Gastrocnemius medialis (tissue), 4 donors: ENCODE measurements at regions not wholly inside any gene's neighbourhood (a gene's known extent, or its start where the extent isn't known, plus 50 kb on each side); places are given as distances from the start of the nearest gene placed in this dataset.

Experiments
- POLR2A ChIP-seq, 2 donors: fragments of 450-650 bp; IDR thresholded peaks; one replicate each; pipeline ENCODE4 v1.6.1; 2017; ENCODE audit warnings: antibody characterized with exemption in 2 of 2, mild to moderate bottlenecking in 2 of 2, moderate library complexity in 2 of 2
- TF ChIP-seq, protein P1 (sequence below), 5 experiments: fragments of 450-650 bp in 3 of 5; fragments of 200-600 bp in 2 of 5; sonication (generic) in 2 of 5; IDR thresholded peaks in 4 of 5; conservative IDR thresholded peaks in 1 of 5; 1 replicate in 4 of 5; 2 replicates in 1 of 5; pipeline ENCODE4 v1.5.1; 2016 to 2019; ENCODE audit warnings: antibody characterized with exemption in 5 of 5, mild to moderate bottlenecking in 3 of 5, moderate library complexity in 3 of 5

DNA sequence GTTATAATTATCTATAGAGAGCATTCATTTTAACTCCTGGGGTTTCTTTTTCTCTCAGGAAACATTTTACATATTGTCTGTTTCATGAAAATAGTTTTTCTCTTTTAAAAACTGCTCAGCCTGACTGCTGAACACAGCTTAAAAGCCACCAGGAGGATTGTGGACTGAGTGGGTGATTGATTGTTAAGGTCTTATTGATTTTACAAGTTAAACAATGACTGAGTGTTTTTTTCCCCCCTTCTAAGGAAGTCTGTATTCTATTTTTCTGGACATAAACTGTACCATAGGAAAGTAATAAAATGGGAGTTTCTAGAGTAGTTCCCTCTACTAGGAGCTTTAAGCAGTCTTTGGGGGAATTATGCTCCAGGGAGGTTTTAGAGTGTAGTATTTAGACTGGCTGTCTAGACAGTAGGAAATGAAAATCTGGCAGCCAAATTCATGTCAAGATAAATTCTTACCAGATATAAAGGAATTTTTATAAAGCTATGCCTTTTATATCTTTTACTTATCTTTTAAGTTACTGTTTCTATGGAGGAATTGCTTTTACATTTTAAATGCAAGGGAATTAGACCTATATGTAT, 463.9 kb downstream of the PRR16 start:
- TF ChIP-seq, protein P1, sequence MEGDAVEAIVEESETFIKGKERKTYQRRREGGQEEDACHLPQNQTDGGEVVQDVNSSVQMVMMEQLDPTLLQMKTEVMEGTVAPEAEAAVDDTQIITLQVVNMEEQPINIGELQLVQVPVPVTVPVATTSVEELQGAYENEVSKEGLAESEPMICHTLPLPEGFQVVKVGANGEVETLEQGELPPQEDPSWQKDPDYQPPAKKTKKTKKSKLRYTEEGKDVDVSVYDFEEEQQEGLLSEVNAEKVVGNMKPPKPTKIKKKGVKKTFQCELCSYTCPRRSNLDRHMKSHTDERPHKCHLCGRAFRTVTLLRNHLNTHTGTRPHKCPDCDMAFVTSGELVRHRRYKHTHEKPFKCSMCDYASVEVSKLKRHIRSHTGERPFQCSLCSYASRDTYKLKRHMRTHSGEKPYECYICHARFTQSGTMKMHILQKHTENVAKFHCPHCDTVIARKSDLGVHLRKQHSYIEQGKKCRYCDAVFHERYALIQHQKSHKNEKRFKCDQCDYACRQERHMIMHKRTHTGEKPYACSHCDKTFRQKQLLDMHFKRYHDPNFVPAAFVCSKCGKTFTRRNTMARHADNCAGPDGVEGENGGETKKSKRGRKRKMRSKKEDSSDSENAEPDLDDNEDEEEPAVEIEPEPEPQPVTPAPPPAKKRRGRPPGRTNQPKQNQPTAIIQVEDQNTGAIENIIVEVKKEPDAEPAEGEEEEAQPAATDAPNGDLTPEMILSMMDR (IDR thresholded peaks at IDR 0.05 in 4 of 5, conservative IDR thresholded peaks at IDR 0.05 in 1 of 5): no peak
- TF ChIP-seq POLR2A (IDR thresholded peaks at IDR 0.05): no peak
